RPMI7951 (cell line): ENCODE measurements at regions not wholly inside any gene's neighbourhood (a gene's known extent, or its start where the extent isn't known, plus 50 kb on each side); places are given as distances from the start of the nearest gene placed in this dataset.
"Not testable (repeated sequence)": the region's sequence is repeated elsewhere in the genome, so short reads cannot be mapped to it uniquely, and the experiment has no call there.

Experiments
- DNase-seq: peaks from one replicate; pipeline ENCODE4 v3.0.0-alpha.2; 2012; ENCODE audit warnings: low read depth

DNA sequence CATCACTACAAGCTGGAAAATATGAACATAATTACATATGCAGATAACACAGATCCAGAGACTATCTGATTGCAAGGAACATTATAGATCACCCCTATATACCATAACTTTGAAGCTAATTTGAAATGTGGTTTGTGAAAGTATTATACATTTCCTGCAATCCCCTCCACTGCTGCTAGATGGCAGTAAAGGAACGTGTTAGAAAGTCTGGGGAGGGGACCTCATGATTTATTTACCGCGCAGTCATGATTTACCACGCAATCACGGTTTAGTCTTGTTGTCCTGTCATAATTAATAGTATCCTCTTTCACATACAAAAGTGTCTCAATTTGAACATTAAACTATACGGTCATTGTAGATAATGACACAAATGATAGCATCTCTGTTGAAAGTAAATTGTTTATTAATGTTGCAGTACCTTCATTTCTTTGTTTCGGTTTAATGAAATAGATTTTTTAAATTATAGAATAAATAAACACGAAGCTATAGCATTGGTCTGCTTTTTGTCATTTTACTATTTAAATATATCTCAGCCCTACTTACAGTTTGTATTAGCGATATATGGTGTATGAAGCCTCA lies 145.3 kb upstream of the PRSS1 start:
- DNase-seq, result peak; percentile 68

DNA sequence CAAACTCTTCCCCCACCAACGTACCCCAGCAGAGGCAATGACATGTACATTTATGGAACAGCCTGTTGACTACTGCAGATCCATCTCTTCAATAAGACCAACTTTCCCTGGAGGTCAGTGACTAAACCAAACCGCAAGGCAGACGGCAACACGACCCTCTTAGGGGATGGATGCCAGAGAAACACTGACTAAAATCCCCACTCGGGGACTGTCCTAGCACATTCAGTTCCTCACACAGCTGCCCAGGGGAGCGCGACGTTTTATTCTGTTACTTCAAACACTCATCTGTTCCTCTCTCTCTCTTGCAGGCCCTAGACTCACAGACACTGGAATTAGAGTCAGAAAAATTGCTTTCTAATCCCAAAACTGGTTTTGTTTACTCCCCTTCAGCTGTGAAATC lies 146.5 kb upstream of the PRSS1 start:
- peak; percentile 73 for DNase-seq

DNA sequence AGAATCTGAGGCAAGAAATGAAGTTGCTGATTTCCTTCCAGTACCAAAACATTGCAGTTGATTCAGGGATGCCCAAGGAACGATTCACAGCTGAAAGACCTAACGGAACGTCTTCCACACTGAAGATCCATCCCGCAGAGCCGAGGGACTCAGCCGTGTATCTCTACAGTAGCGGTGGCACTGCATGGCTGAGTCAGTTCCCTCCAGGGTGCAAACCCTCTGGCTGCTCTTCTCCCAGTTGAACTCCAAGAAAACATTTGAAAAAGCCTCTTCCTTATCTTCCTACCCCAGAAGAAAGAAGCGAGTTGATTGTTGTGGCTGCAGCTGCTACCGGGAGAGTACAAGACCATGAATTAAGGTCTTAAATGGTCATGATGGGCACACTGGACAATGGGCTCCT lies 147.1 kb upstream of the PRSS1 start:
- peak; percentile 68 for DNase-seq

DNA sequence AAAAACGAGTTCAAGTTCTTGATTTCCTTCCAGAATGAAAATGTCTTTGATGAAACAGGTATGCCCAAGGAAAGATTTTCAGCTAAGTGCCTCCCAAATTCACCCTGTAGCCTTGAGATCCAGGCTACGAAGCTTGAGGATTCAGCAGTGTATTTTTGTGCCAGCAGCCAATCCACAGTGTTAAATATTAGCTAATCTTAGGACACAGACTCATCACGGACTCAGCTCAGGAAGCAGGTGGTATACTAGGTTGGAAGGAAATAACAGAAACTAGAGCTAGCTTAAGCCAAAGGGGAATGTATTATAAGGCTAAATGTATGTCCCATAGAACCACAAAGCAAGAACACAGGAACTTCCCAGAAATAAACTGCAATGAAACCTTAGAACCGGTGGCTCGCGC lies 151.0 kb upstream of the PRSS1 start:
- DNase-seq, result no peak

DNA sequence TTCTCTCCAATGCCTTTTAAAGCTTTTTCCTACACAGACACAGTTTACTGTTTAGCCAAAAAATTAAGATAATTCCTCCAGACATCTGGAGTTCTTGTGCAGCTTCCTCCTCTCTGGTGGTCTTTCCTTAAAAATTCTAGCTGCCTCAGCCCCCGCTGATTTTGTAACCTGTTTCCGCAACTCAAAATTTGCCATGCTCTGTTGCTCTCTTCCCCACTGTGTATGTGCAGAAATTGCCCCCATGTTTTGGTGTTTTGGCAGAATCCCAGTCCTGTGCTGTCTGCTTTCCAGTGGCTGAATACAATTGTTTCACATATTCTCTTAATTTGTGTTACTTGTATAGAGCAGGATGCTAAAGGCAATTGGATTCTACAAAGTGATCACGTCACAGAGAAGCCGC lies 151.7 kb upstream of the PRSS1 start:
- DNase-seq, result no peak

DNA sequence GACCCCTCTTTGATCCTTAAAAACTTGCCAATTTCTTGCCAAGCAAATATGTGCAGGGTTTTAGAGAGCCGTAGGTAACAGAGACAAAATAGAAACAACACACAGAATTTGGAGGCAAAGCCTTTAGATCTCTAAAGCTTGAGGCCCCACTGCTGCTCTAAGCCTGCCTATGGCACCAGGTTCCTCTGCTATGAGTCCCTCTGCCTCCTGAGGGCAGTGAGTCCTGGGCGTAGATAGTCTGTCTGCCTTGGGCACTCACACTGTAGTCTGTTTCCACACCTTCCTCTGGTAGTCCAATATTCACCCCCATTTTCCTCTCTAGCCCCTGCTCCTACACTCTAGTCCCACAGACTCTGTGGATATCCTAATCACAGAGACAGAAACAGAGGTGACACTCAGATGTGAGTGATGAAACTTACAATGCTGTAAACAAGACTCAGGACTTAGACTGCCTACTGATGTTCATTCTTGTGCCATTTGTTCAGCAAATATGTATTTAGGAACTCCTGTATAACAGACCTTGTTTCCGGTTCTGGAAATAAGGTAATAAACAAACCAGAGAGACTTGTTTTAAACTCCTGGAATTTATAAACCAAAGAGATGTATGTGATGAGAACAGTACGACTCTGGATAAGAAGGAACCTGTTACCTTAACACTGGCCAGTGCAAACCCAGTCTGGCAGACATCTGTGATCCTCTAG lies 153.3 kb upstream of the PRSS1 start:
- DNase-seq, result no peak

DNA sequence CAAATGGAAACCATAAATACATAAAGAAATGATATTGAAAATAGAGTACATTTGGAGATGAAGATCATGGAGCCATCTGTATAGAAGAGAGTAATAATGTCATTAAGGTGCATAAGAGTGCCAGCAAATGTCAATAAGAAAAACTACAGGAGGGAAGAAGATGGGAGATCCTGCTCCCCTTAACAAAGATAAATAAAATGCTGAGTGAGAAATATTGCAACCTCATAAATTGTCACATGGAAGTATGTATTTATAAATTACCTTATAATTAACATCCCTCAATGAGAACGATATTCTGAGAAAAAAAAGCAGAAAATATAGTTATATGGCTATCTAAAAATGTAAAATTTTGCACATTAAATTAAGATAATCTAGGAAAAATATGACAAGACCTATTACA lies 155.2 kb upstream of the PRSS1 start:
- no peak for DNase-seq

DNA sequence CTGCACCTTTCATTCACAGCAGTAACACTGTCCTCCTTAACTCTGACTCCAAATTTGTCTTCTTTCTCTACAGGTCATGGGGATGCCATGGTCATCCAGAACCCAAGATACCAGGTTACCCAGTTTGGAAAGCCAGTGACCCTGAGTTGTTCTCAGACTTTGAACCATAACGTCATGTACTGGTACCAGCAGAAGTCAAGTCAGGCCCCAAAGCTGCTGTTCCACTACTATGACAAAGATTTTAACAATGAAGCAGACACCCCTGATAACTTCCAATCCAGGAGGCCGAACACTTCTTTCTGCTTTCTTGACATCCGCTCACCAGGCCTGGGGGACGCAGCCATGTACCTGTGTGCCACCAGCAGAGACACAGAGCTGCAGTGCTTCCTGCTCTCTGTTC lies 156.2 kb upstream of the PRSS1 start:
- DNase-seq, result no peak

DNA sequence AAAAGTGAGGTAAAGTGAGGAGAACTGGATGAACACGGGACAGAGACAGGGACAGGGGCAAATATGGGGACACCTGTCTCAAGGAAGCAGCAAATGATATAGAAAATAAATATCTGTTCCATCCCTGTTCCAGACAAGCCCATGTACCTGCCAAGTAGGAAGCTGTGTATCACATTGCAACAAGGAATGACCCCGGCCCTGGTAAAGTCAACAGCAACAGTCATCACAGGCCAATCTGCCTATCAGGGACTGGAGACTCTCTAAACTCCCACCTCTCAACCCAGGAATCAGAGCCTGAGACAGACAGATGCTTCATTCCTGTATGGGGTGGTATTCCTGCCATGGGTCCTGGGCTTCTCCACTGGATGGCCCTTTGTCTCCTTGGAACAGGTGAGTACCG lies 156.6 kb upstream of the PRSS1 start:
- no peak for DNase-seq

DNA sequence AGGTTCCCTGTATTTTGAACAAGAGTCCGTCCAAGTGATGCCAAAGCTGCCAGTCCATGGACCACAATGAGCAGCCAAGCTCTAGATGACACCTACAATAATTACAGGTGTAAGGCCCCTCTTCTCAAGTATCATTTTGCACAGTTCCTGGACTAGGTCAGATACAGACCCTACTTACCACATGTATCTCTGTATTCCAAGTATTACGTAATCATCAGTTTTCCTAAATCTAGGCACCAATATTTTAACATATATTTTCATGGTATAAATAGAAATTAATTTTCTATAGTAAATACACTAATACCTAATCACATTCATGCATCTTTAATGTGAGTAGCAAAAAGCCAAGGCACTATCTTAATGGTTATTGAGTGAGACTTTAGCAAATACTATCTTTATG lies 157.0 kb upstream of the PRSS1 start:
- no peak for DNase-seq

DNA sequence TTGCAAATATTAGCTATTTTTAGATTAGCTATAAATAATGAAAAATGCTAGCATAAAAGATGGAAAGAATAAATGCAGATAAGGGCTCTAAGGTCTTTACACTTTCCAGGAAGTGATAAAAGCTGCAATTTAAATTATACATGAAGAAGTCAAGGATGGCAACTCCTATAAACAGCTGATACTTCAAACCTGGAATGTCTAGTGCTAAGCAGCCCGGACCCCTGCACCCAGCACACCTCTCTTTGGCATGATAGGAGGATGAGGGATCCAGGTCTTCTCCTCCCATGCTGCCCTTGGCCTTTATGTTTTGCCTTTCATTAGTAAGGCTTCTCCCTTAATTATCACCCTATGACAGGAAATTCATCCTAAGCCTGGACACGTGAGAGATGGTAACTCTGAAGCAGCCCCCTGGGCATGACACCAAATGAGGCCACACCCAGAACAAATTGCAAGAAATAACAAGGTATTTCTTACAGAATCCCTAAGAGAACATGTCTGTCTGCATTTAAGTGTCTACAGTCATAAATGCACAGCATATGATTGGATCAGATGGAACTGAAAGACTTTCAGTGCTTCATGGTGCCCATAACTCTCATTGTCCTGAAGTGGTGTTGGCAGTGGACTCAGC lies 158.3 kb upstream of the PRSS1 start:
- DNase-seq, result no peak

DNA sequence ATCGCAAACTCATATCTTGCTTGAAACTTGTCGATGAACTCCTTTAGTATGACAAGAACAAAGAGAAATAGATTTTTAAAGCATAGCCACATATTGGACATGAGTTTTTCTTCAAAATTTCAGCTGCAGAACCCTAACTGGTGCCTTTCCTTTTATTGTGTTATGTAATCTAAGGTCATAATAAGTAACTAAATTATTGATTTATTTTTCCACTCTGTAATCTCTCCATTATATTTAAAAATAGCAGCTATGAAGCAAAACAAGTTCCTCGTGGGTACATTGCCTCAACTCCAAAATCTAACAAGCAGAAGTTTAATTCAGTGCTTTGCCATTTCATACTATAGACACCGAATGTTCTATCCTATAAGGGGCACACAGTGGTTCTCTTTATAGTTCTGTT lies 159.2 kb upstream of the PRSS1 start:
- DNase-seq, result no peak

DNA sequence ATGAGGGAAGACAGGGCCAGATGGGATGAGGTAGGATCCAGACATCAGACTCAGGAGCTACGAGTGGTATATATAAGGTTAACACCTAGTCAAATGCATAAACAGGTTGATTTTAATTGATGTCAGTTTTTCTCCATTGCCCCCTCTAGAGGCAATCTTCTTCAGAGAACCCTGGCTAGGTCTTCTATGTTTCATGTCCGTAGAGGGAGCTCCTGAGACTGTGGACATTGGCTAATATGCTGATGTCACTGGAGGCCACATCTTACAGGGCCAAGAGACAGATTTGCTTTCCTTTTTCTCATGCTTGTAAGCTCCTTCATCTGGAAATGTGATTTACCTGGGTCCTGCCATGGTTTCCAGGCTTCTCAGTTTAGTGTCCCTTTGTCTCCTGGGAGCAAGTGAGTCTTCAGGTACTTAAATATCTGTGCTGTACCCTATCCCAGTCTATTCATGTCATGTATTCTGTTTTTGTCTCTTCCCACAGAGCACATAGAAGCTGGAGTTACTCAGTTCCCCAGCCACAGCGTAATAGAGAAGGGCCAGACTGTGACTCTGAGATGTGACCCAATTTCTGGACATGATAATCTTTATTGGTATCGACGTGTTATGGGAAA lies 161.6 kb upstream of the PRSS1 start:
- DNase-seq, result peak; percentile 82

DNA sequence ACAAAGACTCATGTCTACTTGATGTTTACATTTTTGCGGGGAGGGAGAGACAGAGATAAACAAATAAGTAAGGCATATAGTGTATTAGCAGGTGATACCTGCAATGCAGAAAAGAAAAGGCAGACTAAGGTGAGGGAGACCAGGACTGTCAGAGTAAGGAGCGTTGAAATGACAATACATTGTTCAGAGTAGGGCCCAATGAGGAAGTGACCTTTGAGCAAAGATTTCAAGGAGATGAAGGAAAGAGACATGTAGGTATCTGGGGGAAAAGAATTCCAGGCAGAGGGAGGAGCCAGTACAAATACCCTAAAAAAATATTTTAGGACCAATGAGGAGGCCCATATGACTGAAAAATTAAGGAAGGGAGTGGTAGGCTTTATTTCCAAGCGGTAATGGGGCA lies 162.7 kb upstream of the PRSS1 start:
- DNase-seq, result no peak

DNA sequence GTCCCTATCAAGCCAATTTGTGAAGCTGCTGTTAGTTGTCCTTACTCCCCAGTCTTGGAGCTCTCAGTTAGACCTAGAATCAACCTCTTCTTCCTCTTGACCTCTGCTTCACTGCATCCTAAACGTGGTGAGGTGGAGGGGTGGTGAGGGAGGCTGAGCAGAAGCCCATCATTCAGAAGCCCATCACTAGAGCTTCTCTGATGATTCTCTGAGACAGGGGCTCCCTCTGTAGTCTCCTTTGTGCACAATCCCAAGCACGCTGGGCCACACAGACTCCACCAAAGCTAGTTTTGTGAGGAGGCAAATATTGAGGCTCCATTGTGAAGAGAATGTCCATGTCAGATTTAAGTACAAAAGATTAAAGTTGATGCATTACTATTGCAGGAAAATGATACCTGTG lies 163.8 kb upstream of the PRSS1 start:
- no peak for DNase-seq

DNA sequence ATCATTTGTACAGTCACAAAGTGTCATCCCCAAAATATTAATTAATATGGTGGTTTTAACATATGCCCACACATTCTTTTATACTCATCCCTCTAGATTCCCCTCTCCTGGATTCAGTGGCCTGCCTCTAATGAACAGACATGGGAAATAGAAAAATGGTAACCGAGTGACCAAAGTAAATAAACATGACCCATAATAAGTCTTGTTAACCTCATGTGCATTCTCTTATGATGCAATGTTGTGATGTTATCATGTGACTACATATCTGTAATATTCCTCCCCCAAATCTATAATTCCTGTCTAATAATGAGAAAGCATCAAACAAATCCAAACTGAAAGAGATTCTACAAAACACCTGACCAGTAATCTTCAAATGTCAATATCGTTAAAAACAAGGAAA lies 164.5 kb upstream of the PRSS1 start:
- peak; percentile 26 for DNase-seq

DNA sequence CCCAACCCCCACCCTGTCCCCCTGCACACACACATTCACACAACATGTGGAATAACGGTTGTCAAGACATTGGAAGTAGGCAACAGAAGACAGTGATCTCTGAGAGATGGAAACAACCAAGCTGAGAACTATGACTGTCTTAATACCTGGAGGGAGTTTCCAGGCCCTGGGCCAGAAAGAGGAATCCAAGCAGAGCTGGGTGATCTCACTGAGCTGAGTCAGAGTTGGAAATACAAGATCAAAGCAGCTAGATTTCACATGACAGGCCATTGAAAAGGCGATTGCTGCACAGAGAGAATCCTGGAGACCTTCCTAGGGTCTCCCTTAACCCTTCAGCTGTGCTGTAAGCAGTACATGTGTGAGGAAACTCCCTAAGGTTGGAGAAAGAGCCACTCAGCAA lies 165.8 kb upstream of the PRSS1 start:
- DNase-seq, result peak; percentile 91

DNA sequence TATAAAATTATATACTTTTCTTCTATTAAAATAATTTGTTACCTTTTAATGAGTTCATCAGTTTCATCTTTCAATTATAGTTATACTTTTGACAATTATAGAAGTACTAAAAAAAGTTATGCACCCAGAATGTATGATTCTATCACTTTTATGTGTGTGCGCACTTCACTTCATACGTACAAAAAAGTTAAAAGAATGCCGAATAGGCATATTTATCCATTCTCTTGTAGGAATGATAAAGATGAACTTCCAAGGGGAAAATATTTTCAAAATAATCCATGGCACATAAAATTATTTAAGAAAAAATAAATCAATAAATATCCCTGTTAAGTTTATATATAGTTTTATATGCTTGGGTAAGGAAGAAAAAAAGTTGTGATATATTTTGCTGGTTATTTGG lies 166.9 kb upstream of the PRSS1 start:
- no peak for DNase-seq

DNA sequence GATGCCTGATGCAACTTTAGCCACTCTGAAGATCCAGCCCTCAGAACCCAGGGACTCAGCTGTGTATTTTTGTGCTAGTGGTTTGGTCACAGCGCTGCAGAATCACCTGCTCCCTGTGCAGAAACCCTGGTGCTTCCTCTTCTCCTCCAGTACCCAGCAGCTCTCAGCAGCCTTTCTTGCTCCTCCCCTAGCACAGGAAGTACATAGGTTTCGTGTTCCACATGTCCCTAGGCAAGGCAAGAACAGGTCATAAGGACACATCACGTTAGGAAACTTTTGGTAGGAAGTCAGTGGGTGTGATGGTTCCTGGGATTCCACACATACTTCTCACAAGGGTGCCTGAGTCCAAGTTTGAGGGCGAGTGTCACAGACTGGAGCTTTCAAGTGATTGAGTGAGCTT lies 167.9 kb upstream of the PRSS1 start:
- peak; percentile 69 for DNase-seq

DNA sequence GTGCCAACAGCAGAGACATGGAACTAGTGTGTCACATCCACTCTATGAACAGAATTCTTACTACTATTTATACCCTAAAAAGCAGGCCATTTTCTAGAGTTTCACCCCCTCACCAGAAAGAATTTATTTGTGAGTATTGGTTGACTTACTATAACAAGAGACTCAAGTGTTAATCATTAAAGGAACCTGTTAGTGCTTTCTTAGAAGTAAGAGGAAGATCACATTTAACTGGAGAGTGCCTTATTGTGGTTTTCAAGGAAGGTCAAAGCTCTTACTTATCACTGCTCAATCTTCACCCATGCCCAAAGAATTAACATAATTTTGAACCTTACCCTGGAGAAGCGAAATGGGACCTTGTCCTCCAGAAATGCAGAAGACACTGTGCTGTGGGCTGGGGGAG lies 169.3 kb upstream of the PRSS1 start:
- no peak for DNase-seq

DNA sequence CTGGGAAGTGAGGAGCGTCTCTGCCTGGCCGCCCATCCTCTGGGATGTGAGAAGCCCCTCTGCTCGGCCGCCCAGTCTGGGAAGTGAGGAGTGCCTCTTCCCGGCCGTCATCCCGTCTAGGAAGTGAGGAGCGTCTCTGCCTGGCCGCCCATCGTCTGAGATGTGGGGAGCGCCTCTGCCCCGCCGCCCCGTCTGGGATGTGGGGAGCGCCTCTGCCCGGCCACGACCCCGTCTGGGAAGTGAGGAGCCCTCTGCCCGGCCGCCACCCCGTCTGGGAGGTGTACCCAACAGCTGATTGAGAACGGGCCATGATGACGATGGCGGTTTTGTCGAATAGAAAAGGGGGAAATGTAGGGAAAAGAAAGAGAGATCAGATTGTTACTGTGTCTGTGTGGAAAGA lies 173.9 kb upstream of the PRSS1 start:
- DNase-seq, result not testable (repeated sequence)

DNA sequence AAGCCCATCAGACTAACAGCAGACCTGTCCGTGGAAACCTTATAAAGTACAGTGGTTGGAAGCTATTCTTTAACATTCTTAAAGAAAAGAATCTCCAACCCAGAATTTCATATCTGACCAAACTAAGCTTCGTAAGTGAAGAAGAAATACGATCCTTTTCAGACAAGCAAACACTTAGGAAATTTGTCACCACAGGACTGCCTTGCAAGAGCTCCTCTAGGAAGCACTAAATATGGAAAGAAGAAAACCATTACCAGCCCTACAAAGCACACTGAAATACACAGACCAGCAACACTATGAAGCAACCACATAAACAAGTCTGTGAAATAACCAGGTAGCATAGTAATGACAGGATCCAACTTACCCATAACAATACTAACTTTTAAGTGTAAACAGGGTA lies 177.7 kb upstream of the PRSS1 start:
- no peak for DNase-seq

DNA sequence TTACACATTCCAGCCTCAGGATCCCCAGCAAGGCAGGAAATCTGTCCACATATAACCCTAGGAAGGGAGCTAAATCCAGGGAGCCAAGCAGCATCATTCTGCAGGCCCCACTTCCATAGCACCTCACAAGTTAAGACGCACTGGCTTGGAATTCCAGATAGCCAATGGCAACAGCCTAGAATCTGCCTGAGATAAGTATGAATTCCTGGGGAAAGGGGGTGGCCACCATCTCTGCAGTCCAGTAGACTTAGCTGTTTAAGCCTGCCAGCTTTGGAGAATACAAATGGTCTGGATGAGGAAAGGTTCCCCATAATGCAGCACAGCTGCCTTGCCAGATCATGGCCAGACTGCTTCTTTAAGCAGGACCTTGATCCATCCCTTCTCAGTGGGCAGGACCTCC lies 179.4 kb upstream of the PRSS1 start:
- DNase-seq, result no peak
